ENCODE measurements at regions not wholly inside any gene's neighbourhood (a gene's known extent, or its start where the extent isn't known, plus 50 kb on each side); places are given as distances from the start of the nearest gene placed in this dataset.

- no peak overlapping the region for H3K4me3 ChIP-seq
- no peaks in the 10 kb centered on the region for H3K27me3 ChIP-seq
- H3K9me3 ChIP-seq: no peaks in the 10 kb centered on the region
- peaks cover 0 to 12% (median 0%) of the 10 kb centered on the region in 4 donors for H3K4me1 ChIP-seq
- peak; percentile 46 to 63 for DNase-seq (ENCODE audit: low spot score in 2 of 2)
- H3K27ac ChIP-seq: peak overlapping the region in 3 of 4 donors; percentile 58 to 63 (median 61)
- no peaks in the 10 kb centered on the region for H3K36me3 ChIP-seq
- WGBS, 2 donors: 59 to 64% methylated on average over 10 of the region's 10 CpGs
- peak; percentile 44 to 66 for TF ChIP-seq EP300 (IDR thresholded peaks at IDR 0.05)
- TF ChIP-seq CTCF (IDR thresholded peaks at IDR 0.05): no peak
Measured at GRCh38 chr7:47669178-47669891, 87.4 kb upstream of the TNS3 start.

GRCh38 chr7:47666164-47666862, 84.4 kb upstream of the TNS3 start:
- DNase-seq (ENCODE audit: low spot score in 2 of 2): no peak
- no peak for TF ChIP-seq EP300 (IDR thresholded peaks at IDR 0.05)
- no peaks in the 10 kb centered on the region for H3K9me3 ChIP-seq
- H3K27ac ChIP-seq: no peak overlapping the region
- H3K4me1 ChIP-seq: peaks cover 0 to 12% (median 0%) of the 10 kb centered on the region in 4 donors
- H3K36me3 ChIP-seq: no peaks in the 10 kb centered on the region
- 77 to 83% methylated on average over 10 of the region's 10 CpGs for WGBS, 2 donors
- no peak overlapping the region for H3K4me3 ChIP-seq
- H3K27me3 ChIP-seq: no peaks in the 10 kb centered on the region

GRCh38 chr7:47664650-47665195, 82.8 kb upstream of the TNS3 start:
- no peak overlapping the region for H3K4me3 ChIP-seq
- no peaks in the 10 kb centered on the region for H3K36me3 ChIP-seq
- H3K9me3 ChIP-seq: no peaks in the 10 kb centered on the region
- H3K27me3 ChIP-seq: no peaks in the 10 kb centered on the region
- WGBS, 2 donors: 80 to 82% methylated on average over 7 of the region's 7 CpGs
- TF ChIP-seq EP300 (IDR thresholded peaks at IDR 0.05): no peak
- TF ChIP-seq CTCF (IDR thresholded peaks at IDR 0.05): no peak
- no peak for TF ChIP-seq POLR2A (IDR thresholded peaks at IDR 0.05)
- peaks cover 0 to 8% (median 0%) of the 10 kb centered on the region in 4 donors for H3K4me1 ChIP-seq
- no peak overlapping the region for H3K27ac ChIP-seq
- DNase-seq (ENCODE audit: low spot score in 2 of 2): no peak

GRCh38 chr7:47663851-47664250, 81.9 kb upstream of the TNS3 start:
- H3K4me1 ChIP-seq: no peaks in the 10 kb centered on the region
- DNase-seq (ENCODE audit: low spot score in 2 of 2): no peak
- 93 to 96% methylated on average over 1 of the region's 1 CpG for WGBS, 2 donors
- no peak overlapping the region for H3K4me3 ChIP-seq
- no peaks in the 10 kb centered on the region for H3K36me3 ChIP-seq
- H3K27me3 ChIP-seq: no peaks in the 10 kb centered on the region
- no peak for TF ChIP-seq EP300 (IDR thresholded peaks at IDR 0.05)
- TF ChIP-seq CTCF (IDR thresholded peaks at IDR 0.05): no peak
- TF ChIP-seq POLR2A (IDR thresholded peaks at IDR 0.05): no peak
- no peak overlapping the region for H3K27ac ChIP-seq
- no peaks in the 10 kb centered on the region for H3K9me3 ChIP-seq

- no peak for DNase-seq (ENCODE audit: low spot score in 2 of 2)
- H3K36me3 ChIP-seq: no peaks in the 10 kb centered on the region
- H3K4me3 ChIP-seq: no peak overlapping the region
- H3K9me3 ChIP-seq: no peaks in the 10 kb centered on the region
- no peak overlapping the region for H3K27ac ChIP-seq
- TF ChIP-seq POLR2A (IDR thresholded peaks at IDR 0.05) (no peak), EP300 (IDR thresholded peaks at IDR 0.05) (no peak), CTCF (IDR thresholded peaks at IDR 0.05) (no peak)
- no peaks in the 10 kb centered on the region for H3K4me1 ChIP-seq
- WGBS, 2 donors: 83 to 84% methylated on average over 5 of the region's 5 CpGs
- H3K27me3 ChIP-seq: no peaks in the 10 kb centered on the region
Measured at GRCh38 chr7:47663213-47663612, 81.3 kb upstream of the TNS3 start.
